A549 (cell line): ENCODE measurements at regions not wholly inside any gene's neighbourhood (a gene's known extent, or its start where the extent isn't known, plus 50 kb on each side); places are given as distances from the start of the nearest gene placed in this dataset.

ENCODE experiments used
- ATAC-seq, 2 experiments: fragments of 200-7000 bp in 1 of 2; fragments of >200 bp in 1 of 2; cut with Nextera tagmentation in 1 of 2; cut with Tn5 transposase in 1 of 2; 3 replicates each; pipeline versions ENCODE4 v1.8.0 to v1.9.1; 2018 to 2020; ENCODE audit warnings: mild to moderate bottlenecking in 1 of 2, moderate library complexity in 1 of 2
- CTCF ChIA-PET: fragments of 300-600 bp; sonication (Branson Sonifier 250); formaldehyde crosslinking; extraction: SDS; loops from one replicate; lab custom pipeline; 2021; ENCODE audit warnings: antibody characterized with exemption, inconsistent platforms; lab: Yijun Ruan, JAX
- POLR2A ChIA-PET: fragments of 350-600 bp; formaldehyde crosslinking; extraction: SDS; loops from one replicate; lab custom pipeline; 2021; ENCODE audit warnings: antibody characterized with exemption, inconsistent platforms; lab: Yijun Ruan, JAX
- DNase-seq, 2 experiments: peaks; one replicate each; pipeline versions ENCODE4 v3.0.0 to v3.0.0-alpha.2; 2011 to 2016; ENCODE audit warnings: low read depth in 1 of 2, low spot score in 1 of 2
- FAIRE-seq: peaks from 2 replicates; lab custom pipeline; 2011; peaks lifted over from hg19 to GRCh38; lab: Jason Lieb, UNC
- H3K27ac ChIP-seq, 2 experiments: fragments of >200 bp; sonication (Bioruptor Twin); formaldehyde crosslinking; 3 replicates each; pipeline ENCODE4 v1.5.1; 2016 to 2017
- H3K4me1 ChIP-seq: fragments of >200 bp; sonication (Bioruptor Twin); formaldehyde crosslinking; 3 replicates; pipeline ENCODE4 v1.6.1; 2016
- H3K4me2 ChIP-seq: fragments of >200 bp; sonication (Bioruptor Twin); formaldehyde crosslinking; 3 replicates; pipeline ENCODE4 v1.6.1; 2016
- H3K4me3 ChIP-seq: fragments of >200 bp; sonication (Bioruptor Twin); formaldehyde crosslinking; 3 replicates; pipeline ENCODE4 v1.5.1; 2016
- H3K9me3 ChIP-seq: fragments of >200 bp; sonication (Bioruptor Twin); formaldehyde crosslinking; 3 replicates; pipeline ENCODE4 v1.6.1; 2016
- CEBPB ChIP-seq, 2 experiments: fragments of >200 bp in 1 of 2; sonication (Bioruptor Twin) in 1 of 2; formaldehyde crosslinking in 1 of 2; IDR thresholded peaks; 2 replicates each; pipeline ENCODE4 v1.6.1; 2012 to 2016
- EP300 ChIP-seq, 2 experiments: fragments of >200 bp; sonication (Bioruptor Twin); formaldehyde crosslinking; IDR thresholded peaks; 2 replicates in 1 of 2; 3 replicates in 1 of 2; pipeline ENCODE4 v1.6.1; 2016 to 2017
- FOSB ChIP-seq: fragments of 250-450 bp; sonication (Bioruptor Pico); IDR thresholded peaks from 2 replicates; pipeline ENCODE4 v1.5.0; 2020; ENCODE audit warnings: mild to moderate bottlenecking, moderate library complexity
- HOXA7 ChIP-seq: fragments of 250-450 bp; sonication (Bioruptor Pico); IDR thresholded peaks from 2 replicates; pipeline ENCODE4 v1.5.0; 2020; ENCODE audit warnings: mild to moderate bottlenecking, moderate library complexity
- JUNB ChIP-seq: fragments of >200 bp; sonication (Bioruptor Twin); formaldehyde crosslinking; IDR thresholded peaks from 2 replicates; pipeline ENCODE4 v1.6.1; 2016
- KDM1A ChIP-seq: fragments of 200-600 bp; sonication (generic); IDR thresholded peaks from 2 replicates; pipeline ENCODE4 v1.6.1; 2016; ENCODE audit warnings: low read depth, mild to moderate bottlenecking
- KDM5A ChIP-seq: fragments of 200-600 bp; sonication (generic); IDR thresholded peaks from 2 replicates; pipeline ENCODE4 v1.6.1; 2016; ENCODE audit warnings: antibody characterized with exemption, mild to moderate bottlenecking
- MAFK ChIP-seq: fragments of 450-650 bp; IDR thresholded peaks from 2 replicates; pipeline ENCODE4 v1.6.1; 2014; ENCODE audit not compliant: partially characterized antibody
- MYC ChIP-seq: IDR thresholded peaks from 2 replicates; pipeline ENCODE4 v1.6.1; 2012; ENCODE audit warnings: mild to moderate bottlenecking, inconsistent platforms, low read length, improper control_type of control experiment, borderline replicate concordance
- NFE2L2 ChIP-seq: fragments of 150-350 bp; conservative IDR thresholded peaks from 2 replicates; pipeline ENCODE4 v1.6.1; 2014; ENCODE audit warnings: low read length
- NR3C1 ChIP-seq: fragments of >200 bp; sonication (Bioruptor Twin); formaldehyde crosslinking; IDR thresholded peaks from 3 replicates; pipeline ENCODE4 v1.6.1; 2017
- SMC3 ChIP-seq: fragments of >200 bp; sonication (Bioruptor Twin); formaldehyde crosslinking; IDR thresholded peaks from 3 replicates; pipeline ENCODE4 v1.6.1; 2018; ENCODE audit warnings: inconsistent platforms
- TFCP2L1 ChIP-seq: fragments of 250-450 bp; sonication (Bioruptor Pico); IDR thresholded peaks from 2 replicates; pipeline ENCODE4 v1.5.0; 2021; ENCODE audit warnings: mild to moderate bottlenecking
- TP53 ChIP-seq: fragments of 250-450 bp; sonication (Bioruptor Pico); IDR thresholded peaks from 2 replicates; pipeline ENCODE4 v1.5.0; 2021; ENCODE audit warnings: mild to moderate bottlenecking, moderate library complexity
- ZC3H11A ChIP-seq: fragments of 450-650 bp; IDR thresholded peaks from 2 replicates; pipeline ENCODE4 v1.6.1; 2014; ENCODE audit warnings: antibody characterized with exemption, mild to moderate bottlenecking
- WGBS: methylation state at CpG from one replicate; pipeline ENCODE4 v1.1.6; 2017; ENCODE audit errors: missing lambda C conversion rate; 5-methylcytosine and 5-hydroxymethylcytosine counted together
- TF ChIP-seq, protein P1 (sequence below): fragments of >200 bp; sonication (Bioruptor Twin); formaldehyde crosslinking; IDR thresholded peaks from 3 replicates; pipeline ENCODE4 v1.6.1; 2016
- TF ChIP-seq, protein P2 (sequence below): fragments of 250-450 bp; sonication (Bioruptor Pico); IDR thresholded peaks from 2 replicates; pipeline ENCODE4 v1.5.0; 2021; ENCODE audit warnings: mild to moderate bottlenecking, moderate library complexity, borderline replicate concordance
- TF ChIP-seq, protein P3 (sequence below): IDR thresholded peaks from 2 replicates; pipeline ENCODE4 v1.6.1; 2012
- TF ChIP-seq, protein P4 (sequence below): IDR thresholded peaks from 2 replicates; pipeline ENCODE4 v1.6.1; 2012; ENCODE audit warnings: low read depth, borderline replicate concordance

DNA sequence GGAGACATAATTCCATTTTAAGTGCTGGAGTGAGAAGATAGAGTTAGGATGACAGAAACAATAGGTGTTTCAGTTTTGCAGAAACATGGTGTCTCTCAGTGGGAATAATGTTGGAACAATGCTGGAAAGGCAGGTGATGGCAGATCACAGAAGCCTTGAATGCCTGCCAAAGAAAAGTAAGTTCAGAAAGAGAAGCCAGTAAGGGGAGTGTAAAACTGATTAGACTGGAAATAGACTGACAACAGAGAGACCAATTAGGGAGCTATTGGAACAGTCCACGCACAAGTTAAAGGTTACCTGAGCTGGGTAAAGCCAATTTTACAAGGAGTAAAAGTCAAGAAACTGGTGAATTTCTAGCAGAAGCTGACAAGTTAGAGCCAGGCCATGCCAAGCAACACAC is 142.9 kb downstream of the TFAP2A start:
- POLR2A ChIA-PET = no interaction called here
- no peak overlapping the region for H3K4me2 ChIP-seq
- peaks cover 10% of the 10 kb centered on the region; the same call in 1 of the 3 replicates for H3K4me1 ChIP-seq
- no peak for ATAC-seq
- no peak overlapping the region for H3K4me3 ChIP-seq
- no peak for FAIRE-seq
- H3K9me3 ChIP-seq = no peaks in the 10 kb centered on the region
- DNase-seq = no peak
- WGBS = 88% methylated on average over 1 of the region's 1 CpG
- TF ChIP-seq MAFK (no peak), KDM1A (no peak), TP53 (CRISPR knock-in tag) (no peak), EP300 (IDR thresholded peaks at IDR 0.05) (no peak), FOSB (CRISPR knock-in tag) (no peak), MYC (no peak), NFE2L2 (no peak)
- TF ChIP-seq, protein P1, sequence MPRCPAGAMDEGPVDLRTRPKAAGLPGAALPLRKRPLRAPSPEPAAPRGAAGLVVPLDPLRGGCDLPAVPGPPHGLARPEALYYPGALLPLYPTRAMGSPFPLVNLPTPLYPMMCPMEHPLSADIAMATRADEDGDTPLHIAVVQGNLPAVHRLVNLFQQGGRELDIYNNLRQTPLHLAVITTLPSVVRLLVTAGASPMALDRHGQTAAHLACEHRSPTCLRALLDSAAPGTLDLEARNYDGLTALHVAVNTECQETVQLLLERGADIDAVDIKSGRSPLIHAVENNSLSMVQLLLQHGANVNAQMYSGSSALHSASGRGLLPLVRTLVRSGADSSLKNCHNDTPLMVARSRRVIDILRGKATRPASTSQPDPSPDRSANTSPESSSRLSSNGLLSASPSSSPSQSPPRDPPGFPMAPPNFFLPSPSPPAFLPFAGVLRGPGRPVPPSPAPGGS = no peak
- TF ChIP-seq, protein P2, sequence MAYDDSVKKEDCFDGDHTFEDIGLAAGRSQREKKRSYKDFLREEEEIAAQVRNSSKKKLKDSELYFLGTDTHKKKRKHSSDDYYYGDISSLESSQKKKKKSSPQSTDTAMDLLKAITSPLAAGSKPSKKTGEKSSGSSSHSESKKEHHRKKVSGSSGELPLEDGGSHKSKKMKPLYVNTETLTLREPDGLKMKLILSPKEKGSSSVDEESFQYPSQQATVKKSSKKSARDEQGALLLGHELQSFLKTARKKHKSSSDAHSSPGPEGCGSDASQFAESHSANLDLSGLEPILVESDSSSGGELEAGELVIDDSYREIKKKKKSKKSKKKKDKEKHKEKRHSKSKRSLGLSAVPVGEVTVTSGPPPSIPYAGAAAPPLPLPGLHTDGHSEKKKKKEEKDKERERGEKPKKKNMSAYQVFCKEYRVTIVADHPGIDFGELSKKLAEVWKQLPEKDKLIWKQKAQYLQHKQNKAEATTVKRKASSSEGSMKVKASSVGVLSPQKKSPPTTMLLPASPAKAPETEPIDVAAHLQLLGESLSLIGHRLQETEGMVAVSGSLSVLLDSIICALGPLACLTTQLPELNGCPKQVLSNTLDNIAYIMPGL (CRISPR knock-in tag) = no peak
- TF ChIP-seq, protein P3, sequence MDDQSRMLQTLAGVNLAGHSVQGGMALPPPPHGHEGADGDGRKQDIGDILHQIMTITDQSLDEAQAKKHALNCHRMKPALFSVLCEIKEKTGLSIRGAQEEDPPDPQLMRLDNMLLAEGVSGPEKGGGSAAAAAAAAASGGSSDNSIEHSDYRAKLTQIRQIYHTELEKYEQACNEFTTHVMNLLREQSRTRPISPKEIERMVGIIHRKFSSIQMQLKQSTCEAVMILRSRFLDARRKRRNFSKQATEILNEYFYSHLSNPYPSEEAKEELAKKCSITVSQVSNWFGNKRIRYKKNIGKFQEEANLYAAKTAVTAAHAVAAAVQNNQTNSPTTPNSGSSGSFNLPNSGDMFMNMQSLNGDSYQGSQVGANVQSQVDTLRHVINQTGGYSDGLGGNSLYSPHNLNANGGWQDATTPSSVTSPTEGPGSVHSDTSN = no peak
- CTCF ChIA-PET = interaction anchor here (0.7 kb wide), 1 partner anchor 10 kb away, joined by 4 read pairs; no protein-coding TSS in a partner anchor
- H3K27ac ChIP-seq = no peak overlapping the region

DNA sequence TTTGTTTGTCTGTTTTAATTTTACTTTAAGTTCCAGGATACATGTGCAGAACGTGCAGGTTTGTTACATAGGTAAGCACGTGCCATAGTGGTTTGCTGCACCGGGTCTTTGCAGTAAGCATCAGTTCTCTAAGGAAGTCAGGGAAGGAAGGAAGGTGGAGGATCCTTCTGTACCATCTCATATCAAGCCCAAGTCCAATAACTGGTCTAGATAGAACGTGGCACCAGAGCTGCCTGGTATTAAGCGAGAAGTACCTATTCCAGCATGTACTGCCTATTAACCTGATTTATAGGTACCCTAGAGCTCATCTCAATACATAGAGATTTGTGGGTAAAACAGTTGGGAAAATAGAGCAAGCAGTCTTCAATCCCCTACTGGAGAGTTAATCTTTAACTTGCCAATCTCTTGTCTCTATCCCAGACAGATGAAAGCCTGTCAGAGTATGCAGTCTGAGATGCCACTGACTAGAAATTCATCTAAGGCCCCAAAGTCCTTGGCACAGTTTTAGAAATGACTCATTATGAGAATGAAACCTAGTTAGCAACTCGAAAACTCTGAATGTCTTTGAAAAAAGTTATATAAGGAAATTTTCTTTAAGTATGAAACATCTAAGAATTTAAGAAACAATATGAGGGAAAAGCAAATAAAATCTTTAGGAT is 144.9 kb downstream of the TFAP2A start:
- WGBS = 49% methylated on average over 6 of the region's 6 CpGs
- ChIA-PET CTCF (interaction anchor here (1.4 kb wide), 1 partner anchor 11 kb away, joined by 3 read pairs; no protein-coding TSS in a partner anchor), POLR2A (no interaction called here)
- peak overlapping the region; percentile 42 for H3K4me2 ChIP-seq
- H3K9me3 ChIP-seq = no peaks in the 10 kb centered on the region
- TF ChIP-seq SMC3 (no peak), KDM5A (no peak), TFCP2L1 (no peak), CEBPB (IDR thresholded peaks at IDR 0.05) (no peak), JUNB (no peak), HOXA7 (no peak), NR3C1 (no peak), ZC3H11A (no peak)
- TF ChIP-seq, protein P4, sequence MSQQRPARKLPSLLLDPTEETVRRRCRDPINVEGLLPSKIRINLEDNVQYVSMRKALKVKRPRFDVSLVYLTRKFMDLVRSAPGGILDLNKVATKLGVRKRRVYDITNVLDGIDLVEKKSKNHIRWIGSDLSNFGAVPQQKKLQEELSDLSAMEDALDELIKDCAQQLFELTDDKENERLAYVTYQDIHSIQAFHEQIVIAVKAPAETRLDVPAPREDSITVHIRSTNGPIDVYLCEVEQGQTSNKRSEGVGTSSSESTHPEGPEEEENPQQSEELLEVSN = no peak
- peaks cover 10% of the 10 kb centered on the region; the same call in 1 of the 3 replicates for H3K4me1 ChIP-seq
- FAIRE-seq (no peak), ATAC-seq (peak; percentile 59 to 78; a peak in 5 of 6 replicates), DNase-seq (peak; percentile 12 to 36)
- H3K27ac ChIP-seq = peak overlapping the region in 1 of 2 experiments; percentile 57; a peak in 3 of 6 replicates
- no peak overlapping the region for H3K4me3 ChIP-seq
